GM12891 (cell line): ENCODE measurements at regions not wholly inside any gene's neighbourhood (a gene's known extent, or its start where the extent isn't known, plus 50 kb on each side); places are given as distances from the start of the nearest gene placed in this dataset.

Source experiments
- POLR2A ChIP-seq: IDR thresholded peaks from 2 replicates; pipeline ENCODE4 v1.6.1; 2011; ENCODE audit warnings: low read depth, low read length, control low read depth
- POLR2AphosphoS5 ChIP-seq: IDR thresholded peaks from 2 replicates; pipeline ENCODE4 v1.6.1; 2011; ENCODE audit warnings: low read depth, low read length, control low read depth
- TAF1 ChIP-seq: IDR thresholded peaks from 2 replicates; pipeline ENCODE4 v1.6.1; 2011; ENCODE audit warnings: low read depth, low read length, control low read depth

- no peak for TF ChIP-seq POLR2A
- TF ChIP-seq POLR2AphosphoS5, result no peak
- no peak for TF ChIP-seq TAF1
Observed at GRCh38 chr6:153959276-153959675, 79.8 kb upstream of the OPRM1 start.
